ENCODE measurements at regions not wholly inside any gene's neighbourhood (a gene's known extent, or its start where the extent isn't known, plus 50 kb on each side); places are given as distances from the start of the nearest gene placed in this dataset.

- TF ChIP-seq CTCF (IDR thresholded peaks at IDR 0.05; ENCODE audit: low read length): no peak
- TF ChIP-seq EZH2 (IDR thresholded peaks at IDR 0.05; ENCODE audit: borderline replicate concordance, low read length): no peak
Measured at GRCh38 chr4:100129774-100130173, 60.5 kb downstream of the DDIT4L start.
